HG03097 (cell line): ENCODE measurements at regions not wholly inside any gene's neighbourhood (a gene's known extent, or its start where the extent isn't known, plus 50 kb on each side); places are given as distances from the start of the nearest gene placed in this dataset.

Experiments
- ATAC-seq: cut with Tn5 transposase; IDR thresholded peaks from one replicate; pipeline ENCODE4 v1.9.1; 2021; ENCODE audit not compliant: unreplicated experiment, low FRiP score

- ATAC-seq = no peak
These were observed 1252.6 kb upstream of the NUDT12 start for GRCh38 chr5:104815212-104815611.

- ATAC-seq = no peak
These were observed 1238.0 kb upstream of the NUDT12 start for GRCh38 chr5:104800440-104801048.

- no peak for ATAC-seq
These were observed 1231.1 kb upstream of the NUDT12 start for GRCh38 chr5:104793755-104794080.

GRCh38 chr5:104793031-104793754 is 1230.6 kb upstream of the NUDT12 start:
- no peak for ATAC-seq

GRCh38 chr5:104789366-104789765 is 1226.8 kb upstream of the NUDT12 start:
- no peak for ATAC-seq

GRCh38 chr5:104785097-104785496 is 1222.5 kb upstream of the NUDT12 start:
- no peak for ATAC-seq

GRCh38 chr5:104774372-104774771 is 1211.8 kb upstream of the NUDT12 start:
- no peak for ATAC-seq

- ATAC-seq = no peak
These were observed 1201.6 kb upstream of the NUDT12 start for GRCh38 chr5:104764197-104764596.

GRCh38 chr5:104763216-104763615 is 1200.6 kb upstream of the NUDT12 start:
- ATAC-seq = no peak

- ATAC-seq = no peak
These were observed 1195.3 kb upstream of the NUDT12 start for GRCh38 chr5:104757915-104758314.

GRCh38 chr5:104755806-104756205 is 1193.2 kb upstream of the NUDT12 start:
- no peak for ATAC-seq

- no peak for ATAC-seq
These were observed 1191.9 kb upstream of the NUDT12 start for GRCh38 chr5:104754311-104754995.

- ATAC-seq = no peak
These were observed 1189.4 kb upstream of the NUDT12 start for GRCh38 chr5:104751969-104752368.

- ATAC-seq = no peak
These were observed 1177.3 kb upstream of the NUDT12 start for GRCh38 chr5:104739905-104740304.

- ATAC-seq = no peak
These were observed 1176.9 kb upstream of the NUDT12 start for GRCh38 chr5:104739503-104739902.

GRCh38 chr5:104736073-104736472 is 1173.5 kb upstream of the NUDT12 start:
- ATAC-seq = no peak

GRCh38 chr5:104734046-104734445 is 1171.5 kb upstream of the NUDT12 start:
- no peak for ATAC-seq

GRCh38 chr5:104733063-104733669 is 1170.6 kb upstream of the NUDT12 start:
- ATAC-seq = no peak

- no peak for ATAC-seq
These were observed 1168.7 kb upstream of the NUDT12 start for GRCh38 chr5:104731331-104731730.

- no peak for ATAC-seq
These were observed 1145.4 kb upstream of the NUDT12 start for GRCh38 chr5:104708027-104708426.

GRCh38 chr5:104706600-104706999 is 1144.0 kb upstream of the NUDT12 start:
- no peak for ATAC-seq

GRCh38 chr5:104702212-104702611 is 1139.6 kb upstream of the NUDT12 start:
- ATAC-seq = no peak
